ENCODE measurements at regions not wholly inside any gene's neighbourhood (a gene's known extent, or its start where the extent isn't known, plus 50 kb on each side); places are given as distances from the start of the nearest gene placed in this dataset.
A peak's percentile ranks its signal among the peaks of the same experiment; 100 is the strongest.

- peak in 2 of 3 experiments; percentile 9 to 26; a peak in 1 of 6 replicates for TF ChIP-seq CTCF (IDR thresholded peaks at IDR 0.05 in 2 of 3, conservative IDR thresholded peaks at IDR 0.05 in 1 of 3; ENCODE audit: insufficient read depth in 2 of 3, low read depth in 1 of 3, low read length in 3 of 3)
- no peak for TF ChIP-seq KLF10 (CRISPR knock-in tag; IDR thresholded peaks at IDR 0.05)
Observed at GRCh38 chr5:101942321-101942882, 353.7 kb downstream of the SLCO4C1 start.

Data from K562 (cell line).